SHP77 (cell line): ENCODE measurements at regions not wholly inside any gene's neighbourhood (a gene's known extent, or its start where the extent isn't known, plus 50 kb on each side); places are given as distances from the start of the nearest gene placed in this dataset.
A peak's percentile ranks its signal among the peaks of the same experiment; 100 is the strongest.

Source experiments
- DNase-seq, 2 experiments: peaks; one replicate each; lab custom pipeline; 2025; lab: John Stamatoyannopoulos, UW

GRCh38 chr6:166009385-166010031 is 158.1 kb downstream of the TBXT start:
- DNase-seq, result peak; percentile 81 to 84

- DNase-seq, result peak; percentile 78 to 91
Measured at GRCh38 chr6:166008441-166009369, 158.9 kb downstream of the TBXT start.

DNA sequence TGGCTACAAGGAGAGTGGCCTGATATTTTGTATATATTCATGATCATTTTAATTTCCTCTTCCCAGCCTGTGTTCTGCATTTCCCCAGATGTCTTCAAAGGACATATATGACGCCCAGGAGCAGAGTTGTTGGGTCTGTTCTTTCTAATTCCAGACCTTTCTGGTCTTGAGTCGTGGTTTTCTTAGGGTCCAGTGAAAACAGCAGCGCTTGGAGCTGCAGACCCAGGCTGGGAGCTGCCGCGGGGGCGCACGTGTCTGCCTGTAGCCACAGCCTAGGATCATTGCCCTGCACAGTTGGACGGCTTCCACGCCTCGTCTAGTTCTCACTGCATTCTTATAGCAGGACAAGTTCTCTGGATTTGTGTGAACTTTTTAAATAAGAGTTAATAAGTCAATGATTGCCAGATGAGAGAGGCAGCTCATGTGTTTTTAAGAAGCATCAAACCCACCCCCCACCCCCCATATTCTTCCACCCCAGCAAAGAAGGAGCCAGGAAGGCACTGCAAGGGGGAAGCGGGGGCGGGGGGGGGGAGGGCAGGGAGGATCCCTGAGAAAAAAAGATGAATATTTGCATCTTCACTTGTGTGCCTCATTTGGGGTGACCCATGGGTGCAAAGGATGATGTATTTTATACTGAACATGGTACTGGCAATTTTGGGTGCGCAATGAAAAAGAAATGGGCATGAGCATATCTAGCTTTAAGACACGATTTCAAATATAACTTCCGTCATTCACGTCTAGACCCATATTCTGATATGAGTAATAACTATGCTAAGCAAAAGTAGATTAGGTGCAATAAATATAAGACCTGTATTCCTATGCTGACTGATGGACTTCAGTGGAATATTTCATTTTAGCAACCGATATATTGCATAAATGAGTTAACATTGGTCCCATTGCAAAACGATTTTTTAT is 160.0 kb downstream of the TBXT start:
- peak; percentile 39 to 67 for DNase-seq

DNA sequence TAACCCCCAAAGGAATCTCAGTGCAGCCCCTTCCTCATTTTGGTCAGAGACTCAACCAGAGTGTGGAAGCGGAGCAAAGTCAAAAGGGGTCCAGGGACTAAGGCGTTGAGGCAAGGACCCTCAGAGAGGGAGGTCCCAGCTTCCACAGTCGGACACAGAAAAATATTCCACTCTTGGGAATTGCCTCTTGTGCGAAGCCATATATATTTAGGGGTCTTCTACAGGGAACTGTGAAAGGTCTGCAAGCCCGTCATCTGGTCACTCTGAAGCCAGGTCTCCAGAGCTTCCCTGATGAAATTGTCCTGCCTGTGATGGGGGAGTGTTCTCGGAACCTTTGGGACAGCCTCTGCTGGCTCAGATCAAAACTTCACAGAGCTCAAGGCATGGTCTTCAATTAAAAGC is 160.8 kb downstream of the TBXT start:
- no peak for DNase-seq

DNA sequence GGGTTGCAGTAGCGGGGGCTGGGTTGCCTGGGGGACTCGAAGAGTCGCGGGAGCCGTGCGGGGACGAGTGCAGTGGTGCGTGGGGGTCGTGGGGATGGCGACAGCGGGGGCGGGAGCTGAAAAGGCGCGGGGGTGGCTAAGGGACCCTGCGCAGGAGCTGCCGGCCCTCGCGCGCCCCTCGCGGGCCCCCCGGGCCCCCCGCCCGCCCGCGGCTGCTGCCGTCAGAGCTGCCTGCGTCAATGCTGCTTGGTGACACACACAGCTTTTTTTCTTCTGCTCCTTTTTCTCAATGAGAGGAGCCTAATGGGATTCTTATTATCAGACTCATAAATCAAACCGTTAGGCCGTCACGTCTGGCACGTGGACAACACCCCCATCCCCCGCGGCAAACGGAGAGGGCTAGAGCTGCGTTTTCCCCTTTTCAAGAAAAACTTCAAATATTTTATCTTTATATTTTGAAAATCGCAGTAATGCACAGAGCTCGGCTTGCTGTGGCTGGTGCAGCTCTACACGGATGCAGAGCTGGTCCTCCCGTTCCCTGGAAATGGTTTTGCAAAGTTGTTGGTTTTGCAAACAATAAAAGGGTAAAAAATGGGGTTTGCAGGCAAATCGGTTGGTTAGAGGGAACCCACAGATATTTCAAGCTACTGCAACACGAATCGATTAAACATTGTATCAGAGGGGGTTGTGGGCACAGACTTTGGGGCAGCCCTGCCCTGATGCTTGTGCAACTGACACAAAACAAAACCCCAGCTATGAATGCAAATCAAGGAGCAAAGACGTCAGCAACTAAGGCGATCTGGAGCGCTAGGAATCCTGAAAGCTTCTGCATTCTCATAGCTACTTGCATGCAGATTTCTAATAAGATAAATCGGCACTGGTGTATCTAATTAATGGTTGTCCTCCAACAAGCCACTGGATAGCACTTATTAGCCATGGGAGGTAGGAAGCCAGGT is 161.4 kb downstream of the TBXT start:
- DNase-seq, result peak; percentile 89 to 95

- DNase-seq, result peak; percentile 74 to 86
Measured at GRCh38 chr6:166005401-166005943, 162.2 kb downstream of the TBXT start.

DNA sequence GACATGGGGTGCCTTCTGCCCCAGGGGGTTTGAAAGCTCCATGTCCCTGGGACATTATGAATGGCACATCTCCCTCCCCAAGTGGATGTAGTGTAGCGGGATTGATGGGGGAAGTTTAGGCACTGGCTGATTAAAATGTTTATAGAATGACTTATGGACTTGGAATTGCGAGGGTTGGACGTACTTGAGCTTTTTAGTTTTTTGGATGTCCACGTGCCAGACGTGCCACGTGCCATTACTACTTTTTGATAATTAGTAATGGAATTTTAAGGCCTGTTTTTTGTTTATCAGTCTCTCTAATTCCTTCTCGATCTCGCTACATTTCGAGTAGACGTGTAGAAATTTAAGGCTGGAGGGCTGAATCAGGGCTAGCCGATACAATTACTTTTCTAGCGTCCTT is 162.8 kb downstream of the TBXT start:
- DNase-seq, result no peak

DNA sequence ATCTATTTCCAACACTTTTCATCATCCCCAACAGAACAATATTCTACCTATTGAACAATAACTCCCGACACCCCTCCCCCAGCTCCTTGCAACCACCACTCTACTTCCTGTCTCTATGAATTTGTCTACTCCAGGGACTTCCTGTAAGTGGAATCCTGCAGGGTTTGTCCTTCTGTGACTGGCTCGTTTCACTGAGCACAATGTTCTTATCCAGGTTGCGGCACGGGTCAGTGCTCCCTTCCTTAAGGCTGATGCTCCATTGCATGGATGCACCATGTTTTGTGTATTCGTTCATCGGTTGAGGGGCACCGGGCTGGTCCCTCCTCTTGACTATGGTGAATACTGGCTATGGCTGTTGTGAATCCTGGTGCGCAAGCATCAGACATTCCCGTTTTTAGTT is 163.2 kb downstream of the TBXT start:
- DNase-seq, result peak; percentile 71 to 86

- DNase-seq, result no peak
Measured at GRCh38 chr6:166003569-166003968, 164.1 kb downstream of the TBXT start.

- no peak for DNase-seq
Measured at GRCh38 chr6:166001359-166001758, 166.3 kb downstream of the TBXT start.

- DNase-seq, result no peak
Measured at GRCh38 chr6:165999279-165999678, 168.4 kb downstream of the TBXT start.

DNA sequence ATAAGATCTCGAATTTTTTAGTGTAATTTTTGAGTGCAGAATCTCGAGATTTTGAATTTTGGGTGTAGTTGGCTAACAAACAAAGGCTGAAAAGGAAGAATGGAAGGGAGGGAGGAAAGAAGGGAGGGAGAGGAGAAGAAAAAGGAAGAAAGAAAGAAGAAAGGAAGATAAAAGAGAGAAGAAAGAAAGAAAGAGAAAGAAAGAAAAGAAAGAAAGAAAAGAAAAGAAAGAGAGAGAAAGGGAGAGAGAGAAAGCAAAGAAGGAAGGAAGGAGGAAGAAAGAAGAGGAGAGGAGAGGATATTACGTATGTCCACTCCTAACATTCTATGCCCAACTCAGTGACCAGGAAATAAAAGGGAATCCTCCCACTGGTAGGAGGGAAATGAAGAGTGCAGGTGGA is 169.6 kb downstream of the TBXT start:
- no peak for DNase-seq

GRCh38 chr6:165991341-165991740 is 176.3 kb downstream of the TBXT start:
- DNase-seq, result no peak

GRCh38 chr6:165990216-165990615 is 177.4 kb downstream of the TBXT start:
- DNase-seq, result no peak

DNA sequence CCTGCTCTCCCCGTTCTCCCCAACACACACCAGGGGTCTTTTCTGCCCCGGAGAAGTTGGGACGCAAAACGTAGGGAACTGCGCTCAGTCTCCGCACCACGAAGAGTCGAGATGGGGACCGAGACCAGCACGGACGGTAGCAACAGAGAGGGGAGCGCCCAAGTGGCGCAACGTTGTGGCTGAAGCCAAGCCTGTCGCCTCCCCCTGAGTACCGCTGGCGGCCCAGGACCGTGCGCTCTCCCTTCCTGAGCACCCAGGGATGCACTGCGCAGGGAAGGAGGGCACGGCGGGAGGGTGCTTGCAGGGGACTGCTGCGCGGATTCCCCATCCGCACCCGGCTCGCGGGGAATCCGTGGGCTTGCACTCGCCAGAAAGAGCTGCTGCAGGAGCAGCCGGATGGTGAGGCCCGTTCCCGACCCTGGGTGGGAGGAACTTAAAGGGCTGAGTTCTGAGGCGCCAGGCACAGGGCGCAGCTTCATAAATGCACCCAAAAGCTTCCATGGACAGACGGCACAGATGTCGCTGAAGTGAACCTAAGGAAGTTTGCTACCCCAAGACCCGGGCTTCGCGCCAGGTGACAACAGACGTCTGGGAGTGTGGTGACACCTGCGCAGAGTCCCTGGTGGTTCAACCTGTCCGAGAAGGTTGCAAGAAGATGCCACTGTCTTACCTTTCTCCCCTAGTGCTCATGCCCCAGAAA is 178.7 kb downstream of the TBXT start:
- peak in 1 of 2 experiments; percentile 35 for DNase-seq

DNA sequence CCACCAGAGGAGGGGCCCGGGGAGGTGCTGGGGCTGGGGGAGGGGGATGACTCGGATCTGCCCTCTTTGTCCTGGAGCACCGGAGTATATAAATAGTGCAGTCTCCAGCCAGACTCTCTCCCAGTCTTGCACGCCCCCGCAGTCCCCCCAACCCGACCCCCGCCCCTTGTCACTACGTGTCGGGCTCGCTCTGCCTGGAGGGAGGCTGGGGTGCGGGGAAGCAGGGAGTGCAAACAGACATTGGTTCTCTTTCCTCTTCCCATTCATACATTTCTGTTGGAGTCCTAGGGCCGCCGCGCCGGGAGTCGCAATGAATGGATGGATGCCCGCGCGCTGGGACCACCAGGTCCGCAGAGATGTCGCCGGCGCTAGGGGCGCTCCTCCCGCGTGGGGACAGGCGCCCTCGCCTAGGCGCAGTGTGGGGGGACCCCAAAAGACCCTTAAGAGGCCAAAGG is 179.3 kb downstream of the TBXT start:
- no peak for DNase-seq

DNA sequence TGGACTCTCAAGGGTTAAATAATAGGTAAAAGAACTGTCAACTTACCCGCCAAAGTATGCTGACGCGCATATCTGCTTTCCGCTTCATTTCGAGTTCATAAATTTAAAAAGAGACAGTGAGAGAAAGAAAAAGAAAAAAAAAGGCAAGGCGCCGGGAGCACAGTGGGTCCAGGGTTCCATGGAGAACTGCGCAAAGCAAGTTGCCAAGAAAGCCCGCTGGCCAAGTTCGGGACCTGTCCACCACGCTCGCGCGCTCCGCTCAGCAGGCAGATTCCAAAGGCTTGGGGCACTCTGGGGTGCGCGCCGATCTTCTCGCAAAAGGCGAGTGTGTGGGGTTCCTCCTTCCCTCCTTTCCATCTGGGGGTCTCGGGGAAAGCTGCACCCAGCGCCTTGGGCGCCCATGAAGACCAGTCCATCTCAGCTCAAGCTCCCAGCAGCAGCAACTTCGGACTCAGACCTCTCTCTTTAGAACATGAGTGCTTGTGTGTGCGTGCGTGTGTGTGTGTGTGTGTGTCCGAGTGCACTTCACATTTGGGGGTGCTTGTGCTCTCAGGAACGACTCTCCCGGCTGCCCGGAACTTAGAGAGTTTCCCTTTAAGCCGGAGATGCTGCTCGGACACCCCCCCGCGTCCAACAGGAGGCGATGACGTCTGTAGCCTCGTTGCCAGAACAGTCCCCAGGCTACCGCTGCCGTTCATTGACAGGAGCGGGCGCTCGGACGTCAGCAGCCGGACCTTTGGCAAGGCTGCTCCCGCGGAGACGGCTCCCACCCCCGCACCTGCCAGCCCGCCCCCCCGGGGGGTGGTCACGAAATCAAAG is 180.0 kb downstream of the TBXT start:
- peak; percentile 99 for DNase-seq

DNA sequence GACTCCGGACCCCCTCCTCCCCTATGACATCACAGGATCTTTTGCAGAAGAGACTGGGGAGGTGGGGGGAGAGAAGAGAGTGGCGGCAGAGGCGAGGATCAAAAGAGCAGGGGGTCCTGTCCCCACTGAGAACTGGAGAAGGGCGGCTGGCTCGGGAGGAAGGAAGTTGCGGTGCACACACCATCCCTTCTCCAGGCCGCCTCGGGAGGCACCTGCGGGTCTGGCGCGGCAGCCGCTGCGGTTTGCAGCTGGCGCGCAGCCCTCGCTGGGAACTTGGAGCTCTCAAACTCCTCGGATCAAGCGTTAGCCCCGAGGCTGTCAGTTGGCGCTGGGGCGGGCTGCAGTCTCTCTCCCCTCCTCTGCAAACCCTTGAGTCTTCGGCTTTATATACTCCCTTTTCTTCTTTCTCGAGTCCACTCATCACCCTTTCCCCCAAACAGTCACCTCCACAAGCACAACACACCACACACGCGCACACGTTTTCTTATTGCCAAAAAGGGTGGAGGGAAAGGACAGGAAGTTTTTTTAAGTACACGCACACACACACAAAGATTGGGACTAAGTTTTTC is 180.7 kb downstream of the TBXT start:
- DNase-seq, result no peak
